Neural progenitor cell (in vitro differentiated cells): ENCODE measurements at regions not wholly inside any gene's neighbourhood (a gene's known extent, or its start where the extent isn't known, plus 50 kb on each side); places are given as distances from the start of the nearest gene placed in this dataset.

Experiments used
- CTCF ChIP-seq: fragments of 200-600 bp; sonication (generic); IDR thresholded peaks from 2 replicates; pipeline ENCODE4 v1.5.1; 2017; ENCODE audit warnings: antibody characterized with exemption, mild to moderate bottlenecking
- EZH2 ChIP-seq: fragments of 200-600 bp; sonication (generic); IDR thresholded peaks from 2 replicates; pipeline ENCODE4 v1.6.1; 2017; ENCODE audit warnings: antibody characterized with exemption, mild to moderate bottlenecking, moderate library complexity
- EZH2phosphoT487 ChIP-seq: fragments of 200-600 bp; sonication (generic); IDR thresholded peaks from 2 replicates; pipeline ENCODE4 v1.6.1; 2017; ENCODE audit warnings: antibody characterized with exemption

DNA sequence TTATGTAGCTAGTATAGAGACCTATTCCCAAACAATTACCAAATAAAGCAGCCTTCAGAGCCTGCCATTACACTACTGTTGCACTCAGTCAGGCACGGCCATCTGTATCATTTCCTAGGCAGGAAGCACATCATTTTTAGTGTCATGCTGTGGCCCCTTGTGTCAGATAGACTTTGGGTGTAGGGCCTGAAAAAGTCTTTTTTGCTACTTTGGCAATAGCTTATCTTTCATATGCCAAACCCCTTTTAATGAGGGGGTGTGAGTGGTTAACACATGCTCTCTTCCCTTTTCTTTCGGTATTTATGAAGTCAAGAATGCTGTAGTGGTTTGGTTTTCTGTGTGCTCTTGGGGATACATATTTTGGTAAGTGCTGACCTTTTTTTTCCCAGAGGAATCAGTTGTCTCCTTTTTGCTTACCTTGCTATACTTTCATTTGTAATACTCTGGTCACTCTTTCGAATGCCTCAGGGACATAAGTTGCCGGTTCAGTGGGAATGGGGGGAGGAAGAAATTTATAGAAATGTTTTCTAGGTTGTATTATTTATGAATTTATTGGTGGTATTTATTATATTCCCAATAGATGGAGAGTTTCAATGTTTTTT, 209.8 kb downstream of the CSNK1G3 start:
- TF ChIP-seq CTCF = no peak
- TF ChIP-seq EZH2 = no peak
- no peak for TF ChIP-seq EZH2phosphoT487
